ENCODE measurements at regions not wholly inside any gene's neighbourhood (a gene's known extent, or its start where the extent isn't known, plus 50 kb on each side); places are given as distances from the start of the nearest gene placed in this dataset.

GRCh38 chr2:238790126-238790832 is 57.6 kb upstream of the TWIST2 start:
- DNase-seq (ENCODE audit: low spot score), result no peak

- DNase-seq (ENCODE audit: low spot score), result no peak
Observed at GRCh38 chr2:238790833-238791230, 57.1 kb upstream of the TWIST2 start.

- no peak for DNase-seq (ENCODE audit: low spot score)
Observed at GRCh38 chr2:238791354-238791753, 56.5 kb upstream of the TWIST2 start.

GRCh38 chr2:238793306-238793705 is 54.6 kb upstream of the TWIST2 start:
- no peak for DNase-seq (ENCODE audit: low spot score)

DNA sequence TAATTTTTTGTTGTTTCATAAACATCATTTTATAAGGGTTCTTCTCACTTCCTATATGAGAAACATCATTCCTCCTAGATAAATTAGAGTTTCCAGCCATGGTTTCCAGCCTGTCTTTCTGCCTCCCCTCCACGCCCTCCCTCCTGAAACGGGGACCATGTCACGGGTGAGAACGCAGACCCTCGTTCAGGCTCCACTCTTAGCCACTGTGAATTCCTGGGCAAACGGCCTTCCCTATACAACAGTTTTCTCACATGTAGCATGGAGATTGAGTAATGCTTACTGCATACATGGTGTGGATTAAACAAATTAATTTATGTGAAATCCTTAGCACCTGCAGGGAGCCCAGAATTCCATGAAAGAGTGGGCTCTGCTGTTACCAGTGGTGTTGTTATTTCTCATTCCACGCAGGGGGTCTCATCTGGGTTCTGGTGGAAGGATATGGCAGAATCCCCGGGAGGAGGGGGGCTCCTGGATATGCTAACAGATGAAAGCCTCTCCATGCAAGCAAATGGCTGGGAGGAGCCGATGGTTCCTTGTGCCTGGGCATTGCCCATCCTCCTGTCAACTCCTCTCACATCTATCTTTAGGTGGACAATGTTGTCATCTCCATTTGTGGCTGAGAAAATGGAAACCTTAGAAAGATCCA is 54.0 kb upstream of the TWIST2 start:
- DNase-seq (ENCODE audit: low spot score), result no peak

DNA sequence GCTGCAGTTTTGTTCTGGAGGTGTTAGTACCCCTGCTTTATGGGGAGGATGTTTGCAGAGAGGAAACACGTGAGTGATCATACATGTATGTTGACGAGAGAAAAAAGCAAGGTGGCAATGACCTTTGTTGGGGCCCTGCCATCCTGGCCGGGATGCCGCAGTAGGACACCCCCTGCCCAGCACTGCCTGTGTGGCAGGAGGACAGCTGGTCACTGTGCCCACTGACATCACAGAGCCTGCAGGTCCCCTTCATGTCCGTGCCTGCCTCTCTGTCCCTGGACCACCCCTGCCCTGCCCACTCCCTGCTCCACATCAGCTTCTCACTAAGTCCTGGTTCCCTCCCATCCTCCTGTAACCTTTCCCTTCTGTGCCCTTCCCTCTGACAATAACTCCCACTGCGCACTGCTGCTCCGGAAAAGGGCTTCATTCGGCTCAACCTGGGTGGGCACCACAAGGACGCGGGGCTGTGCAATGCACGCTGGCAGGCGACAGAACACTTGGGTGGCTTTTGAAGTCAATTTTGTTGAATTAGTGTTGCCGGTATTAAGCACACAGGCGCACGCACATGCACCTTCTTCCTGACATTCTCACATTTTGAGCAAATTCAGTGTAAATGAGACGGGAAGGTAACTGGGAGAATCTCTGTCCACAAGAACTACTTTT is 51.5 kb upstream of the TWIST2 start:
- no peak for DNase-seq (ENCODE audit: low spot score)

DNA sequence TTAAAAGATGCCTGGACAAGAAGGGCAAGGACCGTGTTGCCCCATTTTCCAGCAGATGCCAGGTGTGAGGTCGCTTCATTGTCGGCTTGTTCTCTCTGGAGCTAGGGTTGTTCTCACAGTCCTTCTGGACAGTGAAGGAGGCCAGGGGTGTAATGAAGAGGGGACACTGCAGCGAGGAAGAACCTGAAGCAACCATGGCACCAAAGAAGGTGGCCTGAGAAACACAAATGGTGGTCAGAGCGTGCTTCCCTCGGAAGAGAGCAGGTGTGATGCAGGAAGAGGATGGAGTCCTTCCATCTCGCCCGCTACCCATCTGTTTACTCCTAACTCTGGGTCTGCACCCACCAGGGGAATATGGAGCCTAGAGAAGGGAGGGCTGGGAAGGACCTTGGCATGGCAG is 50.3 kb upstream of the TWIST2 start:
- DNase-seq (ENCODE audit: low spot score), result no peak
